DOHH2 (cell line): ENCODE measurements at regions not wholly inside any gene's neighbourhood (a gene's known extent, or its start where the extent isn't known, plus 50 kb on each side); places are given as distances from the start of the nearest gene placed in this dataset.

ENCODE experiments used
- EZH2phosphoT487 ChIP-seq: fragments of 200-600 bp; sonication (generic); IDR thresholded peaks from 2 replicates; pipeline ENCODE4 v1.6.1; 2017; ENCODE audit warnings: borderline replicate concordance, mild to moderate bottlenecking, antibody characterized with exemption, low read length, moderate library complexity, mixed read lengths
- TF ChIP-seq, protein P1 (sequence below): fragments of 200-600 bp; sonication (generic); IDR thresholded peaks from one replicate; pipeline ENCODE4 v1.5.1; 2014; ENCODE audit warnings: antibody characterized with exemption, mild to moderate bottlenecking, low read depth, low read length; ENCODE audit not compliant: poor library complexity, severe bottlenecking

DNA sequence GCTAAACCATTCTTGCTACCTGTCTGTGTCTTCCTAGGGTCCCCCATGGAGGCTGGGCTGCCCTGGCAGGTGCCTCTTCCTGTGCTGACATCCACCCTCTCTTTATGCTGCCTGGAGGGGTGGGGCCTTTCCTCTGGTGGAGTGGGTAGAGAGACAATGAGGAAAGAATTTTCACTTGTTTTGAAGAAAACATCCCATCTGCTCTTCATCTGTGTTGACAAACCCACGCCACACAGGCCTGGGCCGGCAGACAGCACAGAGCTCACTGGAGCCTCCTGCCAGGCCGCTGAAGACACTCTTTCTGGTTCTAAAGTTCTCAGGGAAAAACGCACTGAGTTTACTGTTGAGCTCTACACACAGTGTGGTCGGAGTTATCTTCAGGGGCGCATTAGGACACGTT, 328.2 kb downstream of the GLRX3 start:
- TF ChIP-seq, protein P1, sequence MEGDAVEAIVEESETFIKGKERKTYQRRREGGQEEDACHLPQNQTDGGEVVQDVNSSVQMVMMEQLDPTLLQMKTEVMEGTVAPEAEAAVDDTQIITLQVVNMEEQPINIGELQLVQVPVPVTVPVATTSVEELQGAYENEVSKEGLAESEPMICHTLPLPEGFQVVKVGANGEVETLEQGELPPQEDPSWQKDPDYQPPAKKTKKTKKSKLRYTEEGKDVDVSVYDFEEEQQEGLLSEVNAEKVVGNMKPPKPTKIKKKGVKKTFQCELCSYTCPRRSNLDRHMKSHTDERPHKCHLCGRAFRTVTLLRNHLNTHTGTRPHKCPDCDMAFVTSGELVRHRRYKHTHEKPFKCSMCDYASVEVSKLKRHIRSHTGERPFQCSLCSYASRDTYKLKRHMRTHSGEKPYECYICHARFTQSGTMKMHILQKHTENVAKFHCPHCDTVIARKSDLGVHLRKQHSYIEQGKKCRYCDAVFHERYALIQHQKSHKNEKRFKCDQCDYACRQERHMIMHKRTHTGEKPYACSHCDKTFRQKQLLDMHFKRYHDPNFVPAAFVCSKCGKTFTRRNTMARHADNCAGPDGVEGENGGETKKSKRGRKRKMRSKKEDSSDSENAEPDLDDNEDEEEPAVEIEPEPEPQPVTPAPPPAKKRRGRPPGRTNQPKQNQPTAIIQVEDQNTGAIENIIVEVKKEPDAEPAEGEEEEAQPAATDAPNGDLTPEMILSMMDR, result no peak
- TF ChIP-seq EZH2phosphoT487, result no peak
